ENCODE measurements at regions not wholly inside any gene's neighbourhood (a gene's known extent, or its start where the extent isn't known, plus 50 kb on each side); places are given as distances from the start of the nearest gene placed in this dataset.

DNA sequence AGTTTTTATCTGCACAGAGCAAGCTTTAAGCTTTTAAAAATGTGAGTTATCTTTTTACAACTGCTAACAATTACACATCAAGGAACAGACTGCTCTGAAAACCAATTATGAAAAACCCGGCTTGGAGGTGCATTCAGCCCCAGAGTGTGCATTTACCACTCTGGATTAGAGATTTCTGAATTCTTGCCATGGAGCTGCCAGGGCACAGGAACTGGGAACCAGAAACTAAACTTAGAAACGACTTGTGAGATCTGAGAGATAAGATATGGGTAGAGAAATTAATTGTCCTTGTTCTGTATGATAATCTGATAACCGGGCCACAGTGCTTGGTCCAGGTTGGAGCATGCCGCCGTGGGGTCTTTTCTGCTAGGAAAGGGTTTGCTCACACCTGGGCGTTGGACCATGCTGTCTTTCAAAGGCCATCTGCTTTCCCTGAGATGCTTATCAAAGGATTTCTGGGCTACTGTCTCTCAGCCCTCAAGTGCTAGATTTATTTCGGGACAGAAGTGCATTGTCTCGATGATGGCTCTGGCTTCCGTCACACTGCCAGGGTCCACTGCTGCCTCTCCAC is 210.0 kb downstream of the MAF start:
- TF ChIP-seq, protein P1, sequence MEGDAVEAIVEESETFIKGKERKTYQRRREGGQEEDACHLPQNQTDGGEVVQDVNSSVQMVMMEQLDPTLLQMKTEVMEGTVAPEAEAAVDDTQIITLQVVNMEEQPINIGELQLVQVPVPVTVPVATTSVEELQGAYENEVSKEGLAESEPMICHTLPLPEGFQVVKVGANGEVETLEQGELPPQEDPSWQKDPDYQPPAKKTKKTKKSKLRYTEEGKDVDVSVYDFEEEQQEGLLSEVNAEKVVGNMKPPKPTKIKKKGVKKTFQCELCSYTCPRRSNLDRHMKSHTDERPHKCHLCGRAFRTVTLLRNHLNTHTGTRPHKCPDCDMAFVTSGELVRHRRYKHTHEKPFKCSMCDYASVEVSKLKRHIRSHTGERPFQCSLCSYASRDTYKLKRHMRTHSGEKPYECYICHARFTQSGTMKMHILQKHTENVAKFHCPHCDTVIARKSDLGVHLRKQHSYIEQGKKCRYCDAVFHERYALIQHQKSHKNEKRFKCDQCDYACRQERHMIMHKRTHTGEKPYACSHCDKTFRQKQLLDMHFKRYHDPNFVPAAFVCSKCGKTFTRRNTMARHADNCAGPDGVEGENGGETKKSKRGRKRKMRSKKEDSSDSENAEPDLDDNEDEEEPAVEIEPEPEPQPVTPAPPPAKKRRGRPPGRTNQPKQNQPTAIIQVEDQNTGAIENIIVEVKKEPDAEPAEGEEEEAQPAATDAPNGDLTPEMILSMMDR (conservative IDR thresholded peaks at IDR 0.05 in 1 of 2, IDR thresholded peaks at IDR 0.05 in 1 of 2; ENCODE audit: extremely low read depth in 1 of 2, insufficient read depth in 1 of 2, low read depth in 1 of 2, low read length in 2 of 2), result no peak
- no peak for TF ChIP-seq EZH2 (IDR thresholded peaks at IDR 0.05; ENCODE audit: borderline replicate concordance, low read length)
